Kidney tubule cell (primary cell): ENCODE measurements at regions not wholly inside any gene's neighbourhood (a gene's known extent, or its start where the extent isn't known, plus 50 kb on each side); places are given as distances from the start of the nearest gene placed in this dataset.
"Not testable (repeated sequence)": the region's sequence is repeated elsewhere in the genome, so short reads cannot be mapped to it uniquely, and the experiment has no call there.

ENCODE experiments used
- DNase-seq: peaks from one replicate; pipeline ENCODE4 v3.0.0-alpha.2; 2018; ENCODE audit warnings: low spot score

- no peak for DNase-seq
Observed at GRCh38 chr7:159209429-159209828, 64.8 kb upstream of the VIPR2 start.

DNA sequence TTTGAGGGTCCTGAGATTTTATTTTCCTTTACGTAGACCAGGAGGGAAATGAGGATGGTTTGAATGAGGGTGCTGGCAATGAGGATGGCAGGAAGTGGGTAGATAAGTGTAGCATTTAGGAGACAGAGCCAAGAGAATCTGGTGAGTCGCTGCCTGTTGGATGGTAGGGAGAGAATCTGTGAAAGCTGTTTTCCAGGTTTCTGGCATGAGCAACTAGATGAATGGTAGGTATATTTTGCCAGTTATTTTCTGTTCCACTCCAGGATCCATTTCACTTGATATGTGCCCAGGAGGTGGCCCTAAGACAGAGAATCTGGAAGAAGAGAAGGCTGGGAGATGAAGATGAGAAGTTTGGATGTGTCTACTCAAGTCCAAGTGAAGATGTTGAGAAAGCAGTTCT lies 63.3 kb upstream of the VIPR2 start:
- no peak for DNase-seq

- DNase-seq = no peak
Observed at GRCh38 chr7:159207393-159207792, 62.7 kb upstream of the VIPR2 start.

DNA sequence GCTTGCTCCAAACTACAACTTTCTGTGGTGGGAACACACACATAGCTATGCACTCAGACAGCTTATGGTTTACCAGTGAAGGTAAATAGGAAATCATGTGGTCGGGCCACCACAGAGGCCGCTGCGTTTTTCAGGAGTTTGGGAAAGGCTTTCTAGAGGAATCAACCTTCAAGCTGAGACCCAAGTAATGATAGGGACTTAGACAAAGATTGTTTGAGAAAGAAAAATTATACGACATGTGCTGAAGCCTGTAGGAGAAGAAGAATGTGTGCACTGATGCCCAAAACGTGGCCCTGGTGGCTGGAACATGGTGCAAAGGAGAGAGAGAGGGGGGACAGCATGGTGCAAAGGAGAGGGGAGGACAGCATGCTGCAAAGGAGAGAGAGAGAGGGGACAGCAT lies 61.2 kb upstream of the VIPR2 start:
- DNase-seq = no peak

- no peak for DNase-seq
Observed at GRCh38 chr7:159204664-159205063, 60.0 kb upstream of the VIPR2 start.

DNA sequence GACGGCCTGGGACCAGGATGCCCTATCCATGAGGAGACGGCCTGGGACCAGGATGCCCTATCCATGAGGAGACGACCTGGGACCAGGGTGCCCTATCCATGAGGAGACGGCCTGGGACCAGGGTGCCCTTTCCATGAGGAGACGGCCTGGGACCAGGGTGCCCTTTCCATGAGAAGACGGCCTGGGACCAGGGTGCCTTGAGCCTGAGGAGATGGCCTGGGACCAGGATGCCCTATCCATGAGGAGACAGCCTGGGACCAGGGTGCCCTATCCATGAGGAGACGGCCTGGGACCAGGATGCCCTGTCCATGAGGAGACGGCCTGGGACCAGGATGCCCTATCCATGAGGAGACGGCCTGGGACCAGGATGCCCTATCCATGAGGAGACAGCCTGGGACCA lies 58.6 kb upstream of the VIPR2 start:
- DNase-seq = not testable (repeated sequence)

GRCh38 chr7:159201722-159202330 lies 57.2 kb upstream of the VIPR2 start:
- DNase-seq = no peak

DNA sequence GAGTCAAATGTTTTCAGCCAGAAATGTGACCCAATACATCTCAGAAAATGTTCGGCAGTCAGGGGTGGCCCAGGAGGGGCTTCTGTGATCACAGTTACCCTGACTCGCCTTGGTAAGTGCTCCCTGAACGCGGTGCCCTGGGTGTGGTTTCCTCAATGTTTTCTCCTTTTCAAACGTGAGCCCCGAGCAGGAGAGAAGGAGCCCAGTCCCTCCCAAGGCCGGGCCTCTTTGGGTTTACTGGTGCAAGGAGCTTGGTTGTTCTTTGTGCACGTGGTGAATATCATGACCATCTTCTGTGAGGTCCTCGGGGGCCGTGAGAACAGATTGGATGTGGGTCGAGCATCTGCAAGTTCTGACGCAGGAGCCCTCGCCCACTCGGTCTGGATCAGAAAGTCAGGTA lies 55.8 kb upstream of the VIPR2 start:
- no peak for DNase-seq

GRCh38 chr7:159198016-159198724 lies 53.5 kb upstream of the VIPR2 start:
- no peak for DNase-seq

DNA sequence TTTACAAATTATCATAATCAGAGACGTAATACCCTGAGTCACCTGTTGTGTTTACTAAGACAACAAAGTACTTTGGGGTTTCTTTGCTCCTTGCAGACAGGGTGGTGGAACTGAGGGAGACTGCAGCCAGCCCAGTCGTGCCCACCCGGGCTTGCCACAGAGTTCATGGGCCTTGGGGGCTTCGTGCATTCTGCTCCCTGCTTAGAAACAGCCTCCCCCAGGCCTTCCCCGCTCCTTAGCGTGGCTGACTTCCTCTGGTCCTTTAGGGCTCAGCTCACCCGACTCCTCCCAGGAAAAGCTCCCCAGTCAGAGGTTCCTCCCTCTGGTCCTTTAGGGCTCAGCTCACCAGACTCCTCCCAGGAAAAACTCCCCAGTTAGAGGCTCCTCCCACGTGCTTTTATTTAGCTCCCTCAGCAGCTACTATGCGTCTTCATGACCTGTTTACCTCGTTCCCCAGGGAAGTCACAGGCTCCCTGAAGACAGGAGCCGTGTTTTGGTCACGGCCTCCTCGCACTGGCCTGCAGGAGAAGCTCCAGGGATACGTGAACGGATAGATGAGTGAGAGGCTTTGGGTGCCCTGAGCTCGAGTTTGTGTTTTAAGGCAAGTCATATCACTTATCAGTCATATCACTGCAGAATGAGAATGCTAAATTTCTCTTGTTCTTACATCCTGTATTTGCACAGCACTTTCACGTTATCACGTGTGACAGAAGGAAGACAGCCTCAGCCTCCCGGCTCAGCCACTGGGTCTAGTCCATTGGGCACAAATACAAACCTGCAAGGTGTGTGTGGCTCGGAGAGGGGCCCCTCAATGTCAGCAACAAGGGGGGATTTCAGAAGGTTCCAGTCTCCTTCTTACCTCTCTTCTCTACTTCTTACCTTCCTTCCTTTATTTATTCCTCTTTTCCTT lies 52.7 kb upstream of the VIPR2 start:
- peak; percentile 2 for DNase-seq

DNA sequence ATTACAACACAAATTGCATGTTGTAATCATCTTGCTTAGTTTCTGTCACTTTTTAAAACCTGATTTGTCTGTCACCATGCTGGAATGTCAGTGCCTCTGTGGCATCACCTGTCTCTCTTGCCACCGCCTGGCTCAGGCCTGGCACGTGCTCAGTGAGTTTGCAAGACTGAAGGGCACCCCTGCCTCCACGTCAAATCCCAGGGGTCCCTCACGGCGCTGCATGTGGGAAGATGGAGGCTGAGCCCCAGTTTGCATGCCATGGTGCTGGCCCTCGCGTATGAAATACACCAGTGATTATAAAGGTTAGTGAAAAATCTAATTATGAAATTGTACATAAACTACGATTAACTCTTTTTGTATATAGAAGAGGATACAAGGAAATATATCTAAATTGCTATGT lies 51.9 kb upstream of the VIPR2 start:
- DNase-seq = no peak

- DNase-seq = no peak
Observed at GRCh38 chr7:159195946-159196345, 51.3 kb upstream of the VIPR2 start.
